Astrocyte (in vitro differentiated cells and primary cell): ENCODE measurements at regions not wholly inside any gene's neighbourhood (a gene's known extent, or its start where the extent isn't known, plus 50 kb on each side); places are given as distances from the start of the nearest gene placed in this dataset.
"Not testable (repeated sequence)": the region's sequence is repeated elsewhere in the genome, so short reads cannot be mapped to it uniquely, and the experiment has no call there.

Experiments
- DNase-seq: peaks from one replicate; pipeline ENCODE4 v3.0.0-alpha.2; 2010; ENCODE audit warnings: low read depth
- FAIRE-seq: peaks from 2 replicates; lab custom pipeline; 2011; peaks lifted over from hg19 to GRCh38; lab: Jason Lieb, UNC
- H2AFZ ChIP-seq: 2 replicates; pipeline ENCODE4 v1.6.0; 2012; ENCODE audit warnings: low read depth, low read length, inconsistent platforms
- H3K27ac ChIP-seq: 2 replicates; pipeline ENCODE4 v1.5.1; 2011; ENCODE audit warnings: low read depth, low read length, inconsistent platforms
- H3K27me3 ChIP-seq: 2 replicates; pipeline ENCODE4 v1.6.0; 2011; ENCODE audit warnings: low read length, inconsistent platforms; ENCODE audit not compliant: insufficient read depth
- H3K36me3 ChIP-seq: 2 replicates; pipeline ENCODE4 v1.5.1; 2011; ENCODE audit warnings: low read length, inconsistent platforms; ENCODE audit not compliant: insufficient read depth
- H3K4me1 ChIP-seq: 2 replicates; pipeline ENCODE4 v1.5.1; 2011; ENCODE audit warnings: low read length, inconsistent platforms; ENCODE audit not compliant: insufficient read depth
- H3K4me2 ChIP-seq: 2 replicates; pipeline ENCODE4 v1.6.0; 2012; ENCODE audit warnings: low read length, inconsistent platforms
- H3K4me3 ChIP-seq: 2 replicates; pipeline ENCODE4 v1.5.1; 2011; ENCODE audit warnings: low read depth, mild to moderate bottlenecking, low read length, inconsistent platforms; ENCODE audit not compliant: insufficient read depth
- H3K79me2 ChIP-seq: 2 replicates; pipeline ENCODE4 v1.6.0; 2012; ENCODE audit warnings: mild to moderate bottlenecking, low read length, inconsistent platforms; ENCODE audit not compliant: insufficient read depth
- H3K9ac ChIP-seq: 2 replicates; pipeline ENCODE4 v1.6.0; 2012; ENCODE audit warnings: mild to moderate bottlenecking, low read length, inconsistent platforms
- H3K9me3 ChIP-seq: 2 replicates; pipeline ENCODE4 v1.5.1; 2012; ENCODE audit warnings: low read depth, mild to moderate bottlenecking, low read length, inconsistent platforms; ENCODE audit not compliant: insufficient read depth
- H4K20me1 ChIP-seq: 2 replicates; pipeline ENCODE4 v1.6.0; 2012; ENCODE audit warnings: low read length, inconsistent platforms; ENCODE audit not compliant: insufficient read depth
- H3K27ac Mint-ChIP-seq: one replicate; pipeline ENCODE4 v1.8.0; 2021; ENCODE audit warnings: mild to moderate bottlenecking, mixed read lengths; ENCODE audit not compliant: unreplicated experiment
- H3K27me3 Mint-ChIP-seq: one replicate; pipeline ENCODE4 v1.8.0; 2021; ENCODE audit warnings: low read depth, mixed read lengths; ENCODE audit not compliant: unreplicated experiment
- H3K36me3 Mint-ChIP-seq: one replicate; pipeline ENCODE4 v1.8.0; 2021; ENCODE audit warnings: low read depth, mixed read lengths; ENCODE audit not compliant: unreplicated experiment
- H3K4me1 Mint-ChIP-seq: one replicate; pipeline ENCODE4 v1.8.0; 2021; ENCODE audit warnings: low read depth, mixed read lengths; ENCODE audit not compliant: unreplicated experiment
- H3K4me3 Mint-ChIP-seq: one replicate; pipeline ENCODE4 v1.8.0; 2021; ENCODE audit warnings: mild to moderate bottlenecking, moderate library complexity, mixed read lengths; ENCODE audit not compliant: unreplicated experiment
- H3K9me3 Mint-ChIP-seq: one replicate; pipeline ENCODE4 v1.8.0; 2021; ENCODE audit warnings: mild to moderate bottlenecking, mixed read lengths; ENCODE audit not compliant: unreplicated experiment
- CTCF ChIP-seq: IDR thresholded peaks from 2 replicates; pipeline ENCODE4 v1.5.1; 2011; ENCODE audit warnings: low read depth, mild to moderate bottlenecking, inconsistent platforms, low read length, moderate library complexity; ENCODE audit not compliant: insufficient read depth
- EZH2 ChIP-seq: IDR thresholded peaks from 2 replicates; pipeline ENCODE4 v1.6.1; 2012; ENCODE audit warnings: mild to moderate bottlenecking, low read length, inconsistent platforms; ENCODE audit not compliant: insufficient read depth

- H3K27ac Mint-ChIP-seq, result no peak overlapping the region
- Histone ChIP-seq H3K4me2 (no peak overlapping the region), H3K9ac (no peak overlapping the region), H3K4me3 (no peak overlapping the region), H3K79me2 (no peaks in the 10 kb centered on the region), H3K4me1 (peaks cover 7% of the 10 kb centered on the region), H3K27ac (no peak overlapping the region), H2AFZ (no peak overlapping the region), H4K20me1 (no peaks in the 10 kb centered on the region), H3K27me3 (no peaks in the 10 kb centered on the region), H3K9me3 (no peaks in the 10 kb centered on the region), H3K36me3 (no peaks in the 10 kb centered on the region)
- DNase-seq (no peak), FAIRE-seq (no peak)
- H3K9me3 Mint-ChIP-seq, result no peaks in the 10 kb centered on the region
- peaks cover 11% of the 10 kb centered on the region for H3K4me1 Mint-ChIP-seq
- no peaks in the 10 kb centered on the region for H3K36me3 Mint-ChIP-seq
- H3K27me3 Mint-ChIP-seq, result no peaks in the 10 kb centered on the region
- no peak overlapping the region for H3K4me3 Mint-ChIP-seq
- no peak for TF ChIP-seq EZH2
- TF ChIP-seq CTCF, result no peak
Measured at GRCh38 chr15:34640661-34641060, 57.2 kb upstream of the GOLGA8B start.

GRCh38 chr15:34637305-34637704 lies 53.9 kb upstream of the GOLGA8B start:
- no peaks in the 10 kb centered on the region for H3K4me1 Mint-ChIP-seq
- Histone ChIP-seq H3K9ac (no peak overlapping the region), H3K36me3 (no peaks in the 10 kb centered on the region), H3K79me2 (no peaks in the 10 kb centered on the region), H4K20me1 (no peaks in the 10 kb centered on the region), H3K4me2 (no peak overlapping the region), H3K27me3 (no peaks in the 10 kb centered on the region), H2AFZ (no peak overlapping the region), H3K27ac (no peak overlapping the region), H3K9me3 (no peaks in the 10 kb centered on the region), H3K4me1 (no peaks in the 10 kb centered on the region), H3K4me3 (no peak overlapping the region)
- H3K9me3 Mint-ChIP-seq, result peaks cover 6% of the 10 kb centered on the region
- no peaks in the 10 kb centered on the region for H3K27me3 Mint-ChIP-seq
- DNase-seq (no peak), FAIRE-seq (no peak)
- TF ChIP-seq CTCF, result no peak
- TF ChIP-seq EZH2, result no peak
- no peak overlapping the region for H3K27ac Mint-ChIP-seq
- H3K4me3 Mint-ChIP-seq, result no peak overlapping the region
- H3K36me3 Mint-ChIP-seq, result no peaks in the 10 kb centered on the region

- H3K36me3 ChIP-seq, FAIRE-seq, H3K4me1 Mint-ChIP-seq, H3K27ac Mint-ChIP-seq, H3K4me1 ChIP-seq, H3K27me3 ChIP-seq, H3K4me3 Mint-ChIP-seq, DNase-seq, H3K27me3 Mint-ChIP-seq, H3K79me2 ChIP-seq, H4K20me1 ChIP-seq, H2AFZ ChIP-seq, H3K4me3 ChIP-seq, H3K9me3 ChIP-seq, H3K9ac ChIP-seq, H3K4me2 ChIP-seq, H3K36me3 Mint-ChIP-seq, H3K27ac ChIP-seq: not testable (repeated sequence)
- H3K9me3 Mint-ChIP-seq, result peaks cover 12% of the 10 kb centered on the region
Measured at GRCh38 chr15:34633602-34634001, 50.2 kb upstream of the GOLGA8B start.
